GM23248 (cell line): ENCODE measurements at regions not wholly inside any gene's neighbourhood (a gene's known extent, or its start where the extent isn't known, plus 50 kb on each side); places are given as distances from the start of the nearest gene placed in this dataset.

Source experiments
- EZH2 ChIP-seq: fragments of 200-600 bp; sonication (generic); IDR thresholded peaks from 2 replicates; pipeline ENCODE4 v1.6.1; 2018; ENCODE audit warnings: antibody characterized with exemption, mild to moderate bottlenecking; ENCODE audit not compliant: insufficient read depth, poor library complexity, severe bottlenecking
- EZH2phosphoT487 ChIP-seq: fragments of 200-600 bp; sonication (generic); IDR thresholded peaks from 2 replicates; pipeline ENCODE4 v1.6.1; 2018; ENCODE audit warnings: antibody characterized with exemption, moderate library complexity, mild to moderate bottlenecking, low read depth; ENCODE audit not compliant: insufficient read depth

DNA sequence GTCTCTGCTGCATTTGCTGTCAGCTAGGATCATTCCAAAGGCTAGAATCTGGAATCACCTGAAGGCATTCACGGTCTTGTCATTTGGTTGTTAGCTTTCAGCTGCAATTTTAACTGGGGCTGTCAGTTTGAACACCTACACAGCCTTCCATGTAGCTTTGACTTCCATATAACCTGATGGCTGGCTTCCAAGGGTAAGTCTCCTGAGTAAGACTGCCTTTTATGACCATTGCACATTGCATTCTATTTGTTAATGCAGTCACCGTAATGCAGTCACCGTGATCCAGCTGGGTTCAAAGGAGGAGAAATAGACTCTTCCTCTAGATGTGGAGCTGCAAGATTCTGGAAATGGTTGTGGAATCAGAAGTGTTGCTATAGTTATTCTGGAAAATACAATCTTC is 1284.2 kb downstream of the ADGRL3 start:
- TF ChIP-seq EZH2 (no peak), EZH2phosphoT487 (no peak)
